HEK293T (cell line): ENCODE measurements at regions not wholly inside any gene's neighbourhood (a gene's known extent, or its start where the extent isn't known, plus 50 kb on each side); places are given as distances from the start of the nearest gene placed in this dataset.

ENCODE experiments used
- BHLHE40 ChIP-seq: fragments of 450-650 bp; IDR thresholded peaks from 2 replicates; pipeline ENCODE4 v1.6.1; 2016; ENCODE audit warnings: mild to moderate bottlenecking, moderate library complexity, borderline replicate concordance
- ELF4 ChIP-seq: fragments of 450-650 bp; IDR thresholded peaks from 2 replicates; pipeline ENCODE4 v1.6.1; 2017; ENCODE audit warnings: antibody characterized with exemption
- FOXK2 ChIP-seq: fragments of 450-650 bp; IDR thresholded peaks from 2 replicates; pipeline ENCODE4 v1.6.1; 2016; ENCODE audit warnings: mild to moderate bottlenecking
- FOXM1 ChIP-seq: fragments of 450-650 bp; IDR thresholded peaks from 2 replicates; pipeline ENCODE4 v1.6.1; 2017; ENCODE audit warnings: mild to moderate bottlenecking, borderline replicate concordance
- LEF1 ChIP-seq: fragments of 450-650 bp; IDR thresholded peaks from 2 replicates; pipeline ENCODE4 v1.6.1; 2017; ENCODE audit warnings: mild to moderate bottlenecking, borderline replicate concordance
- SUZ12 ChIP-seq: fragments of 450-650 bp; IDR thresholded peaks from 2 replicates; pipeline ENCODE4 v1.6.1; 2016; ENCODE audit warnings: mild to moderate bottlenecking
- TARDBP ChIP-seq: fragments of 450-650 bp; IDR thresholded peaks from 2 replicates; pipeline ENCODE4 v1.6.1; 2016
- ZNF384 ChIP-seq: fragments of 450-650 bp; IDR thresholded peaks from 2 replicates; pipeline ENCODE4 v1.6.1; 2016

DNA sequence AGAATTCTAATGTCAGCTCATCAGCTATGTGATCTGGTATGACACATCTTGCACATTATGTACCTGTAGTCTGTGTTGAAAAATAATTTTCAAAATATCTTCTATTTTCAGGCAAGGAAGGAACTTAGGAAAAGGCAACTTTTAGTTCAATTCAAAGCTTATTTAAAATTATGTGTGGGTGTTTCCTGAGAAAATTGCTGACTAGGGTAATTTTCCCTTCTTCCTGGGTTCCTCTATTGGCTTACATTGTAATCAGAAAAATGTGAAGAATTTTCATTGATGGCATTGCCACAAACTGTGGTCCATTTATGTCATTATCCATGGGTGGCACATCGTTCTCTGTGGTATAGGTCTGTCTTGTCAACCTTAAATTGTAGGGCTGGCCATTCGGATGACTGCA is 328.7 kb upstream of the SGCD start:
- TF ChIP-seq ZNF384 = no peak
- TF ChIP-seq BHLHE40 = no peak
- no peak for TF ChIP-seq TARDBP
- TF ChIP-seq FOXM1 = no peak
- no peak for TF ChIP-seq FOXK2
- no peak for TF ChIP-seq ELF4
- TF ChIP-seq LEF1 = no peak
- no peak for TF ChIP-seq SUZ12
